ENCODE measurements at regions not wholly inside any gene's neighbourhood (a gene's known extent, or its start where the extent isn't known, plus 50 kb on each side); places are given as distances from the start of the nearest gene placed in this dataset.

DNA sequence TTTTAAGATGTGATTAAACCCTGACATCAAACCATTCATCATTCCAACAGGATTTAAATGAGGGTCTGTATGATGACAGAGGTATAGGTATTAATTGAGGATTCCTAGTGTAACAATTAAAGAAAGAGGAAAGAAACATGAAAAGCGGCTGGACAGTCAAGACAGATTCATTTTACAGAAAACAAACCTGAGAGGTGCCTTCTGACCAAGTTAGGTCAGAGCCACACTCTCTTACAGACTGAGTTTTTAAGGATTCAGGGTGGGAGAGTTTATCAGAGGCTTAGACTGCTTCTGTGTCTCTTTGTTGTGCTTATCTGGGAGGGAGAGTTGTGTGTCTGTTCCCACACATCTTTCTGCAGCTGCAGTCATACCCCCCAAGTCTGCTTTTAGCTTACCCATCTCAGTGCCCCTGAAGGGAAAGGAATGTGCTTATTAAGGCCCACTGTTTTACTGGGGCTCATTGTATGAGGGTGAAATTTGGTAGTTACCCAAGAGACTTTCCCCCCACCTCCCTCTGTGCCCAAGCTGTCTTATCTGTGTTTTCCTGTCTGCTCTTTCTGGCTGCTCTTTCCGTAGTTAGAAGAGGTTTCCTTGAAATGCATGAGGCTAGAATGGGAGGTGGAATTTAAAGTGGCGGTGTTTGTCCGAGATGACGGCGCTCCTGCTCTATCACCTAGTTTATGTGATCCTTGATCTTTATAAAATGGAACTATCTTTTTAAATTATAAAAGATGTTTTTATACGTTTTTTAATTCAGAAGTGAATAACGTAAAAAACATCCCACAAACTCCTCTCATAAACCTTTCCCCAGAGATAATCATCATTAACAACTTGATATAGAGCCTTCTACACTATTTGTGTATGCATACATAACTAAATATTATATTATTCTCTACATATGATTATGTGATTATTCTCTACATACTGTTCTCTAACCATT lies 96.0 kb upstream of the TNFSF4 start (continued):
- no peak for TF ChIP-seq TGIF2 (CRISPR knock-in tag; IDR thresholded peaks at IDR 0.05)
- no peak for TF ChIP-seq SMAD1 (IDR thresholded peaks at IDR 0.05; ENCODE audit: low read depth, low read length, partially characterized antibody)
- no peak for TF ChIP-seq GTF2A2 (tag; IDR thresholded peaks at IDR 0.05)
- no peak for TF ChIP-seq RNF2 (IDR thresholded peaks at IDR 0.05)
- TF ChIP-seq, protein P1, sequence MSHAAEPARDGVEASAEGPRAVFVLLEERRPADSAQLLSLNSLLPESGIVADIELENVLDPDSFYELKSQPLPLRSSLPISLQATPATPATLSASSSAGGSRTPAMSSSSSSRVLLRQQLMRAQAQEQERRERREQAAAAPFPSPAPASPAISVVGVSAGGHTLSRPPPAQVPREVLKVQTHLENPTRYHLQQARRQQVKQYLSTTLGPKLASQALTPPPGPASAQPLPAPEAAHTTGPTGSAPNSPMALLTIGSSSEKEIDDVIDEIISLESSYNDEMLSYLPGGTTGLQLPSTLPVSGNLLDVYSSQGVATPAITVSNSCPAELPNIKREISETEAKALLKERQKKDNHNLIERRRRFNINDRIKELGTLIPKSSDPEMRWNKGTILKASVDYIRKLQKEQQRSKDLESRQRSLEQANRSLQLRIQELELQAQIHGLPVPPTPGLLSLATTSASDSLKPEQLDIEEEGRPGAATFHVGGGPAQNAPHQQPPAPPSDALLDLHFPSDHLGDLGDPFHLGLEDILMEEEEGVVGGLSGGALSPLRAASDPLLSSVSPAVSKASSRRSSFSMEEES (CRISPR knock-in tag; IDR thresholded peaks at IDR 0.05) = no peak

DNA sequence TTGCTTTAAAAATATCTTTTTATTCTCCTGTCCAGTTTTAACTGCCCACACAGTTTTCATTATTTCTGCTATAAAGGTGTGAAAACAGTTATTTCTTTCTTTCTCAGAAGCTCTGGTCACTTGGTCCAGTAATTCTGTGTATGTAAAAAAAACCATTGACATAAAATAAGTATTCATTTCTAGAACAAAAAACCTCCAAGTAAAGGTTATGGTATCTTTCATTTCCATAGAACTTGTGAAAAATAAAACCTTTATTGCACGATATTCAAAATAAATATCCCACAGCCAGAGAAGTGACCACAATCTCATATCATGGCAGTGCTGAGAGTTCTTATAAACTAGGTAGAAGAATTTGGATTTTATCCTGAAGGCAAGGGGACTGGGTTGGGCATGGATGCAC lies 96.9 kb upstream of the TNFSF4 start:
- ChIA-PET POLR2A (no interaction called here), CTCF (ENCODE audit: low intra/inter-chr PET ratio) (no interaction called here)
- 46% methylated on average over 1 of the region's 1 CpG for WGBS (ENCODE audit: insufficient coverage, low coverage, missing lambda C conversion rate)
- no peaks in the 10 kb centered on the region for H3K79me2 ChIP-seq (ENCODE audit: control insufficient read depth, insufficient read depth, low read length)
- DNase-seq (ENCODE audit: extremely low read depth in 1 of 4, low spot score in 3 of 4) = no peak
- H3K4me3 ChIP-seq = no peak overlapping the region
- BruUV-seq (replicated peaks) = no TSS peak
- no peaks in the 10 kb centered on the region for H4K20me1 ChIP-seq (replicated peaks; ENCODE audit: control insufficient read depth, insufficient read depth, low read length)
- H3K9ac ChIP-seq (ENCODE audit: insufficient read depth in 1 of 2, low read depth in 2 of 2, low read length in 2 of 2) = peak overlapping the region in 1 of 2 experiments; percentile 43; a peak in 1 of 4 replicates
- no peaks in the 10 kb centered on the region for H3K9me1 ChIP-seq (ENCODE audit: control insufficient read depth, insufficient read depth, low read length)
- TF ChIP-seq ZNF224 (CRISPR knock-in tag; IDR thresholded peaks at IDR 0.05) (no peak), MTA3 (IDR thresholded peaks at IDR 0.05; ENCODE audit: borderline replicate concordance) (no peak), SAFB (IDR thresholded peaks at IDR 0.05; ENCODE audit: borderline replicate concordance, low read depth, low read length) (no peak), ZSCAN29 (IDR thresholded peaks at IDR 0.05) (no peak), NFIX (CRISPR knock-in tag; IDR thresholded peaks at IDR 0.05; ENCODE audit: low read depth) (no peak), EP400 (IDR thresholded peaks at IDR 0.05) (no peak), POLR2AphosphoS5 (IDR thresholded peaks at IDR 0.05; ENCODE audit: control insufficient read depth, insufficient read depth, low read depth, low read length) (no peak), SRF (CRISPR knock-in tag; IDR thresholded peaks at IDR 0.05) (no peak), MEF2D (tag; conservative IDR thresholded peaks at IDR 0.05; ENCODE audit: low read depth) (no peak), NR2C2 (CRISPR knock-in tag; IDR thresholded peaks at IDR 0.05) (no peak), NR2C2 (tag; IDR thresholded peaks at IDR 0.05) (no peak), ZNF77 (CRISPR knock-in tag; IDR thresholded peaks at IDR 0.05) (no peak)
- TF ChIP-seq, protein P2, sequence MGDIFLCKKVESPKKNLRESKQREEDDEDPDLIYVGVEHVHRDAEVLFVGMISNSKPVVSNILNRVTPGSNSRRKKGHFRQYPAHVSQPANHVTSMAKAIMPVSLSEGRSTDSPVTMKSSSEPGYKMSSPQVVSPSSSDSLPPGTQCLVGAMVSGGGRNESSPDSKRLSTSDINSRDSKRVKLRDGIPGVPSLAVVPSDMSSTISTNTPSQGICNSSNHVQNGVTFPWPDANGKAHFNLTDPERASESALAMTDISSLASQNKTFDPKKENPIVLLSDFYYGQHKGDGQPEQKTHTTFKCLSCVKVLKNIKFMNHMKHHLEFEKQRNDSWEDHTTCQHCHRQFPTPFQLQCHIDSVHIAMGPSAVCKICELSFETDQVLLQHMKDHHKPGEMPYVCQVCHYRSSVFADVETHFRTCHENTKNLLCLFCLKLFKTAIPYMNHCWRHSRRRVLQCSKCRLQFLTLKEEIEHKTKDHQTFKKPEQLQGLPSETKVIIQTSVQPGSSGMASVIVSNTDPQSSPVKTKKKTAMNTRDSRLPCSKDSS (IDR thresholded peaks at IDR 0.05; ENCODE audit: low read depth, partially characterized antibody) = no peak
- ATAC-seq = no peak
- intact Hi-C loops (cut with micrococcal nuclease) = loop anchor here (5.0 kb wide), 1 partner anchor 37 kb away; no protein-coding TSS in a partner anchor
- peak overlapping the region; percentile 85 for H2AFZ ChIP-seq (ENCODE audit: low read depth, low read length)
- in situ Hi-C loops (cut with MboI) = no loop called here
- no peaks in the 10 kb centered on the region for H3K36me3 ChIP-seq (ENCODE audit: control insufficient read depth, insufficient read depth, low read length)
- H3K4me2 ChIP-seq (ENCODE audit: insufficient read depth, low read length) = no peak overlapping the region
- H3K9me3 ChIP-seq (replicated peaks; ENCODE audit: control insufficient read depth, insufficient read depth, low read depth, low read length) = no peaks in the 10 kb centered on the region
- H3K27me3 ChIP-seq (ENCODE audit: control insufficient read depth in 2 of 2, insufficient read depth in 2 of 2, low read length in 2 of 2) = no peaks in the 10 kb centered on the region
- peaks cover 5 to 39% of the 10 kb centered on the region in 2 experiments for H3K4me1 ChIP-seq (replicated peaks in 1 of 2; ENCODE audit: control insufficient read depth in 2 of 2, insufficient read depth in 2 of 2, low read length in 2 of 2)
- peak overlapping the region; percentile 73; the same call in 2 of the 3 replicates for H3K27ac ChIP-seq (ENCODE audit: extremely low read depth, low read depth, low read length)
- FAIRE-seq = no peak
